ENCODE measurements at regions not wholly inside any gene's neighbourhood (a gene's known extent, or its start where the extent isn't known, plus 50 kb on each side); places are given as distances from the start of the nearest gene placed in this dataset.
"Not testable (repeated sequence)": the region's sequence is repeated elsewhere in the genome, so short reads cannot be mapped to it uniquely, and the experiment has no call there.

DNA sequence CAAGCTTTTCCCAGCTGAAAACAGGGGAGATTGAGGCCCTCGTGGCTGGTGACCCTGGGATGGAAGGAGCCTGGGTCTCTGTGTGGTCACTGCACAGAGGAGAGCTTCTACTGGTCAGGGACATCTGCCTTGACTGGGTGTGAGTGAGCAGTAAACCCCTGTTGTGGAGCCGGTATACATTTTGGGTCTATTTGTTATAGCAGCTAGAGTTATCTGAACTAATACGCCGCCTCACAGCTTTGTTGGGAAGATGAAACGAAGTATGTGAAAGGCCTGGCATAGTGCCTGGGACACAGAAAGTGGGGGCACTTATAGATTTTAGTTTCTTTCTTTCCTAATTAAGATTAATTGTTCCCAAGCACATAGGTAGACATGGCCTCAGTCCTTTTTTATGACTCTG is 72.2 kb upstream of the HPCAL1 start:
- H3K56ac ChIP-seq (ENCODE audit: insufficient read length, low read depth, low read length) = no peak overlapping the region
- H2BK5ac ChIP-seq (ENCODE audit: insufficient read length, low read length) = no peak overlapping the region
- H2AFZ ChIP-seq (ENCODE audit: low read length) = no peak overlapping the region
- no peak overlapping the region for H2BK20ac ChIP-seq (ENCODE audit: low read depth, low read length, poor library complexity, severe bottlenecking)
- no peaks in the 10 kb centered on the region for H3K4me1 ChIP-seq (ENCODE audit: insufficient read depth, low read length)
- no peak overlapping the region for H3K4ac ChIP-seq (ENCODE audit: low read depth, low read length)
- no peaks in the 10 kb centered on the region for H3K27me3 ChIP-seq (ENCODE audit: insufficient read depth, low read length)
- no peaks in the 10 kb centered on the region for H4K20me1 ChIP-seq (ENCODE audit: control insufficient read depth, insufficient read depth, insufficient read length)
- H2BK15ac ChIP-seq (ENCODE audit: low read depth, low read length) = no peak overlapping the region
- H3K23ac ChIP-seq (ENCODE audit: insufficient read length, low read depth, low read length) = no peak overlapping the region
- DNase-seq = no peak
- no peak overlapping the region for H4K5ac ChIP-seq (ENCODE audit: insufficient read length, low read depth, low read length)
- peaks cover 6% of the 10 kb centered on the region for H3K27me3 Mint-ChIP-seq (ENCODE audit: low read depth)
- H3K9me3 Mint-ChIP-seq = peaks cover 0 to 1% of the 10 kb centered on the region in 2 experiments; a peak in 1 of 5 replicates
- no peak overlapping the region for H2AK5ac ChIP-seq (ENCODE audit: insufficient read length, low read length)
- H3K79me1 ChIP-seq (ENCODE audit: insufficient read depth, low read depth, low read length, poor library complexity, severe bottlenecking) = no peaks in the 10 kb centered on the region
- no peak overlapping the region for H3K18ac ChIP-seq (ENCODE audit: insufficient read length, low read depth, low read length)
- peak overlapping the region in 1 of 3 experiments; percentile 31; a peak in 1 of 7 replicates for H3K27ac Mint-ChIP-seq
- no peak overlapping the region for H3K4me3 Mint-ChIP-seq
- H3T11ph ChIP-seq (ENCODE audit: low read length) = no peak overlapping the region
- TF ChIP-seq, protein P1, sequence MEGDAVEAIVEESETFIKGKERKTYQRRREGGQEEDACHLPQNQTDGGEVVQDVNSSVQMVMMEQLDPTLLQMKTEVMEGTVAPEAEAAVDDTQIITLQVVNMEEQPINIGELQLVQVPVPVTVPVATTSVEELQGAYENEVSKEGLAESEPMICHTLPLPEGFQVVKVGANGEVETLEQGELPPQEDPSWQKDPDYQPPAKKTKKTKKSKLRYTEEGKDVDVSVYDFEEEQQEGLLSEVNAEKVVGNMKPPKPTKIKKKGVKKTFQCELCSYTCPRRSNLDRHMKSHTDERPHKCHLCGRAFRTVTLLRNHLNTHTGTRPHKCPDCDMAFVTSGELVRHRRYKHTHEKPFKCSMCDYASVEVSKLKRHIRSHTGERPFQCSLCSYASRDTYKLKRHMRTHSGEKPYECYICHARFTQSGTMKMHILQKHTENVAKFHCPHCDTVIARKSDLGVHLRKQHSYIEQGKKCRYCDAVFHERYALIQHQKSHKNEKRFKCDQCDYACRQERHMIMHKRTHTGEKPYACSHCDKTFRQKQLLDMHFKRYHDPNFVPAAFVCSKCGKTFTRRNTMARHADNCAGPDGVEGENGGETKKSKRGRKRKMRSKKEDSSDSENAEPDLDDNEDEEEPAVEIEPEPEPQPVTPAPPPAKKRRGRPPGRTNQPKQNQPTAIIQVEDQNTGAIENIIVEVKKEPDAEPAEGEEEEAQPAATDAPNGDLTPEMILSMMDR (conservative IDR thresholded peaks at IDR 0.05) = no peak
- H3K4me1 Mint-ChIP-seq = peaks cover 10 to 23% of the 10 kb centered on the region in 2 experiments
- no peak overlapping the region for H3K9ac ChIP-seq (ENCODE audit: extremely low read depth, insufficient read length, low read length)
- no peak overlapping the region for H4K91ac ChIP-seq (ENCODE audit: insufficient read length, low read depth, low read length)
- H3K9me3 ChIP-seq (ENCODE audit: control insufficient read depth, low read depth, low read length) = no peaks in the 10 kb centered on the region
- no peak overlapping the region for H3K14ac ChIP-seq (ENCODE audit: insufficient read depth, low read length)
- no peaks in the 10 kb centered on the region for H3K23me2 ChIP-seq (ENCODE audit: insufficient read length, low read depth, low read length, poor library complexity, severe bottlenecking)
- WGBS (ENCODE audit: extremely low coverage, insufficient read length, low lambda C conversion rate) = no CpG with 5 or more reads among the region's 5 CpGs
- H3K36me3 Mint-ChIP-seq (ENCODE audit: insufficient read depth in 1 of 3, low read depth in 3 of 3) = no peaks in the 10 kb centered on the region
- no peaks in the 10 kb centered on the region for H3K79me2 ChIP-seq (ENCODE audit: insufficient read depth, low read length)
- H4K8ac ChIP-seq (replicated peaks; ENCODE audit: insufficient read length, low read depth, low read length) = no peak overlapping the region
- no peak overlapping the region for H3K4me2 ChIP-seq (ENCODE audit: insufficient read depth, insufficient read length, low read length)
- no peak overlapping the region for H3K27ac ChIP-seq (ENCODE audit: insufficient read length, low read depth, low read length)
- no peak overlapping the region for H2BK120ac ChIP-seq (ENCODE audit: low read depth, low read length, poor library complexity, severe bottlenecking)
- H2BK12ac ChIP-seq (ENCODE audit: insufficient read length, low read depth, low read length) = no peak overlapping the region

DNA sequence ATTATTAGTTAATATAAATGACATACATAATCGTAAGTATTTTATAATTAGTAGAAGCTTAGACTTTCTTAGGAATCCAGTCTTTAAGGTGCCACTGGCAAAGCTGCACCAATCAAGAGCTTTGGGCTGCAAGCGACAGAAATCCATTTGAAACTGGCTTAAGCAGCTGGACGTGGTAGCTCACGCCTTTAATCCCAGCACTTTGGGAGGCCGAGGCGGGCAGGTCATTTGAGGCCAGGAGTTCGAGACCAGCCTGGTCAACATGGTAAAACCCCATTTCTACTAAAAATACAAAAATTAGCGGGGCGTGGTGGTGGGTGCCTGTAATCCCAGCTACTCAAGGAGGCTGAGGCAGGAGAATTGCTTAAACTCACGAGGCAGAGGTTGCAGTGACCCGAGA is 71.8 kb upstream of the HPCAL1 start:
- not testable (repeated sequence) for H3K9ac ChIP-seq (ENCODE audit: extremely low read depth, insufficient read length, low read length); H3K79me1 ChIP-seq (ENCODE audit: insufficient read depth, low read depth, low read length, poor library complexity, severe bottlenecking); H3K9me3 ChIP-seq (ENCODE audit: control insufficient read depth, low read depth, low read length); H2AFZ ChIP-seq (ENCODE audit: low read length); H3K27me3 Mint-ChIP-seq (ENCODE audit: low read depth); H4K8ac ChIP-seq (replicated peaks; ENCODE audit: insufficient read length, low read depth, low read length); H3K27me3 ChIP-seq (ENCODE audit: insufficient read depth, low read length); H3K56ac ChIP-seq (ENCODE audit: insufficient read length, low read depth, low read length); H3K14ac ChIP-seq (ENCODE audit: insufficient read depth, low read length); H3K18ac ChIP-seq (ENCODE audit: insufficient read length, low read depth, low read length); H2BK120ac ChIP-seq (ENCODE audit: low read depth, low read length, poor library complexity, severe bottlenecking); H3K27ac ChIP-seq (ENCODE audit: insufficient read length, low read depth, low read length); H2BK15ac ChIP-seq (ENCODE audit: low read depth, low read length); H4K20me1 ChIP-seq (ENCODE audit: control insufficient read depth, insufficient read depth, insufficient read length); H2AK5ac ChIP-seq (ENCODE audit: insufficient read length, low read length); H3K4me2 ChIP-seq (ENCODE audit: insufficient read depth, insufficient read length, low read length); H4K5ac ChIP-seq (ENCODE audit: insufficient read length, low read depth, low read length); H3T11ph ChIP-seq (ENCODE audit: low read length); DNase-seq; H3K27ac Mint-ChIP-seq; H3K36me3 Mint-ChIP-seq (ENCODE audit: insufficient read depth in 1 of 3, low read depth in 3 of 3); H3K4ac ChIP-seq (ENCODE audit: low read depth, low read length); H3K79me2 ChIP-seq (ENCODE audit: insufficient read depth, low read length); H3K23ac ChIP-seq (ENCODE audit: insufficient read length, low read depth, low read length); H2BK5ac ChIP-seq (ENCODE audit: insufficient read length, low read length); H2BK20ac ChIP-seq (ENCODE audit: low read depth, low read length, poor library complexity, severe bottlenecking); H2BK12ac ChIP-seq (ENCODE audit: insufficient read length, low read depth, low read length); H3K23me2 ChIP-seq (ENCODE audit: insufficient read length, low read depth, low read length, poor library complexity, severe bottlenecking); H3K4me3 Mint-ChIP-seq; H4K91ac ChIP-seq (ENCODE audit: insufficient read length, low read depth, low read length); H3K9me3 Mint-ChIP-seq; H3K4me1 ChIP-seq (ENCODE audit: insufficient read depth, low read length)
- WGBS (ENCODE audit: extremely low coverage, insufficient read length, low lambda C conversion rate) = no CpG with 5 or more reads among the region's 11 CpGs
- H3K4me1 Mint-ChIP-seq = peaks cover 6 to 20% of the 10 kb centered on the region in 2 experiments
